Mammary epithelial cell (primary cell): ENCODE measurements at regions not wholly inside any gene's neighbourhood (a gene's known extent, or its start where the extent isn't known, plus 50 kb on each side); places are given as distances from the start of the nearest gene placed in this dataset.

Experiments used
- CTCF ChIP-seq, 2 donors: IDR thresholded peaks in 1 of 2; conservative IDR thresholded peaks in 1 of 2; 2 replicates each; pipeline ENCODE4 v1.5.1; 2011 to 2012; ENCODE audit warnings: inconsistent platforms in 2 of 2, low read length in 2 of 2, mild to moderate bottlenecking in 2 of 2, control low read depth in 1 of 2, low read depth in 1 of 2; ENCODE audit not compliant: insufficient read depth in 1 of 2; ENCODE audit errors: extremely low read depth in 1 of 2
- EZH2 ChIP-seq: IDR thresholded peaks from 2 replicates; pipeline ENCODE4 v1.6.1; 2012; ENCODE audit warnings: low read length, inconsistent platforms, borderline replicate concordance

- TF ChIP-seq CTCF (conservative IDR thresholded peaks at IDR 0.05 in 1 of 2, IDR thresholded peaks at IDR 0.05 in 1 of 2; ENCODE audit: extremely low read depth in 1 of 2, insufficient read depth in 1 of 2, low read depth in 1 of 2, low read length in 2 of 2) (no peak), EZH2 (no peak)
These were observed 417.1 kb downstream of the CTTN start for GRCh38 chr11:70815485-70815832.
